SK-N-SH (cell line): ENCODE measurements at regions not wholly inside any gene's neighbourhood (a gene's known extent, or its start where the extent isn't known, plus 50 kb on each side); places are given as distances from the start of the nearest gene placed in this dataset.

Experiments used
- CTCF ChIA-PET: fragments of 300-600, 350-600 bp; formaldehyde crosslinking; extraction: SDS; loops from one replicate; lab custom pipeline; 2021; lab: Yijun Ruan, JAX
- POLR2A ChIA-PET: fragments of 350-600 bp; sonication (Branson Sonifier 250); formaldehyde crosslinking; extraction: SDS; loops from one replicate; lab custom pipeline; 2020; ENCODE audit warnings: antibody characterized with exemption, inconsistent platforms; lab: Yijun Ruan, JAX
- DNase-seq: peaks from one replicate; pipeline ENCODE4 v3.0.0; 2012
- H2AFZ ChIP-seq: fragments of 200-600 bp; sonication (generic); 2 replicates; pipeline ENCODE4 v1.8.1; 2016; ENCODE audit warnings: antibody characterized with exemption, mild to moderate bottlenecking, low read depth
- H3F3A ChIP-seq: fragments of 200-600 bp; sonication (generic); replicated peaks from 2 replicates; pipeline ENCODE3; 2016; ENCODE audit warnings: antibody characterized with exemption, mild to moderate bottlenecking; ENCODE audit not compliant: insufficient read depth
- H3K27ac ChIP-seq, 2 experiments: fragments of 200-500 bp in 1 of 2; fragments of 200-600 bp in 1 of 2; sonication (Bioruptor generic) in 1 of 2; sonication (generic), shearing (Covaris generic) in 1 of 2; 2 replicates each; pipeline versions ENCODE4 v1.5.1 to v1.6.1; 2014 to 2016; ENCODE audit warnings: low read depth in 2 of 2, inconsistent platforms in 1 of 2, low read length in 1 of 2, mild to moderate bottlenecking in 1 of 2, mixed read lengths in 1 of 2
- H3K27me3 ChIP-seq: fragments of 200-600 bp; sonication (generic), shearing (Covaris generic); 2 replicates; pipeline ENCODE4 v1.6.1; 2016; ENCODE audit warnings: mixed run types; ENCODE audit not compliant: insufficient read depth
- H3K36me3 ChIP-seq, 2 experiments: fragments of 200-500 bp in 1 of 2; fragments of 200-600 bp in 1 of 2; sonication (Bioruptor generic) in 1 of 2; sonication (generic) in 1 of 2; replicated peaks in 1 of 2; 2 replicates each; pipeline versions ENCODE3 to v1.5.1; 2014 to 2016; ENCODE audit warnings: low read length in 1 of 2, mild to moderate bottlenecking in 1 of 2; ENCODE audit not compliant: insufficient read depth in 2 of 2, control insufficient read depth in 1 of 2
- H3K4me1 ChIP-seq, 2 experiments: fragments of 200-500 bp in 1 of 2; fragments of 200-600 bp in 1 of 2; sonication (Bioruptor generic) in 1 of 2; sonication (generic), shearing (Covaris generic) in 1 of 2; 2 replicates each; pipeline versions ENCODE4 v1.5.1 to v1.6.1; 2014 to 2016; ENCODE audit warnings: low read depth in 1 of 2, low read length in 1 of 2, mixed run types in 1 of 2; ENCODE audit not compliant: insufficient read depth in 2 of 2, control insufficient read depth in 1 of 2
- H3K4me2 ChIP-seq: fragments of 200-600 bp; sonication (generic), shearing (Covaris generic); 2 replicates; pipeline ENCODE4 v1.6.1; 2017; ENCODE audit warnings: mixed run types
- H3K4me3 ChIP-seq, 2 experiments: fragments of 200-500 bp in 1 of 2; fragments of 200-600 bp in 1 of 2; sonication (Bioruptor generic) in 1 of 2; sonication (generic), shearing (Covaris generic) in 1 of 2; 2 replicates each; pipeline versions ENCODE4 v1.5.1 to v1.8.1; 2014 to 2016; ENCODE audit warnings: low read depth in 2 of 2, inconsistent platforms in 1 of 2, low read length in 1 of 2, mild to moderate bottlenecking in 1 of 2, mixed read lengths in 1 of 2, moderate library complexity in 1 of 2
- H3K79me2 ChIP-seq: fragments of 200-600 bp; sonication (generic); 2 replicates; pipeline ENCODE4 v1.8.1; 2017; ENCODE audit warnings: mild to moderate bottlenecking; ENCODE audit not compliant: insufficient read depth
- H3K9ac ChIP-seq: fragments of 200-600 bp; sonication (generic); 2 replicates; pipeline ENCODE4 v1.6.1; 2017; ENCODE audit warnings: mixed run types
- H3K9me2 ChIP-seq: fragments of 200-600 bp; sonication (generic); 2 replicates; pipeline ENCODE4 v1.6.1; 2017; ENCODE audit warnings: mixed run types
- H3K9me3 ChIP-seq: fragments of 200-600 bp; sonication (generic); 2 replicates; pipeline ENCODE4 v1.6.1; 2017; ENCODE audit warnings: mixed run types, mild to moderate bottlenecking, moderate library complexity
- H4K20me1 ChIP-seq: fragments of 200-600 bp; sonication (generic); 2 replicates; pipeline ENCODE4 v1.6.1; 2017; ENCODE audit warnings: mild to moderate bottlenecking, mixed run types; ENCODE audit not compliant: insufficient read depth
- EZH2phosphoT487 ChIP-seq: fragments of 200-600 bp; sonication (generic); IDR thresholded peaks from 2 replicates; pipeline ENCODE4 v1.6.1; 2017; ENCODE audit warnings: low read depth, mixed run types, mild to moderate bottlenecking, antibody characterized with exemption, moderate library complexity, borderline replicate concordance
- FOSL2 ChIP-seq: IDR thresholded peaks from 2 replicates; pipeline ENCODE4 v1.4.0; 2012; ENCODE audit warnings: low read depth, mild to moderate bottlenecking, moderate library complexity, borderline replicate concordance
- JUND ChIP-seq: IDR thresholded peaks from 2 replicates; pipeline ENCODE4 v1.4.0; 2012
- MXI1 ChIP-seq: IDR thresholded peaks from 2 replicates; pipeline ENCODE4 v1.6.1; 2012; ENCODE audit warnings: mild to moderate bottlenecking, low read depth, low read length, improper control_type of control experiment
- POLR2AphosphoS5 ChIP-seq: IDR thresholded peaks from 2 replicates; pipeline ENCODE4 v1.6.1; 2012; ENCODE audit warnings: low read depth, low read length
- RCOR1 ChIP-seq: fragments of 150-350 bp; IDR thresholded peaks from 2 replicates; pipeline ENCODE4 v1.6.1; 2017; ENCODE audit warnings: antibody characterized with exemption, low read length
- RFX5 ChIP-seq: IDR thresholded peaks from 2 replicates; pipeline ENCODE4 v1.6.1; 2012; ENCODE audit warnings: mild to moderate bottlenecking, improper control_type of control experiment, low read length
- SIN3A ChIP-seq: IDR thresholded peaks from 2 replicates; pipeline ENCODE4 v1.6.1; 2012; ENCODE audit warnings: low read depth, mild to moderate bottlenecking, low read length, moderate library complexity, borderline replicate concordance
- SMC3 ChIP-seq: IDR thresholded peaks from 2 replicates; pipeline ENCODE4 v1.6.1; 2012; ENCODE audit warnings: low read depth, low read length, improper control_type of control experiment
- TEAD4 ChIP-seq: IDR thresholded peaks from 2 replicates; pipeline ENCODE4 v1.4.0; 2012; ENCODE audit warnings: mild to moderate bottlenecking, borderline replicate concordance; ENCODE audit not compliant: insufficient read depth
- USF1 ChIP-seq: IDR thresholded peaks from 2 replicates; pipeline ENCODE4 v1.4.0; 2012; ENCODE audit warnings: low read depth, borderline replicate concordance
- WGBS: methylation state at CpG from one replicate; pipeline ENCODE4 v1.1.6; 2017; ENCODE audit warnings: low lambda C conversion rate; 5-methylcytosine and 5-hydroxymethylcytosine counted together
- TF ChIP-seq, protein P1 (sequence below): IDR thresholded peaks from 2 replicates; pipeline ENCODE4; 2012
- TF ChIP-seq, protein P2 (sequence below): fragments of 200-600 bp; sonication (generic); IDR thresholded peaks from 2 replicates; pipeline ENCODE4 v1.6.1; 2017; ENCODE audit warnings: antibody characterized with exemption, mild to moderate bottlenecking, moderate library complexity
- TF ChIP-seq, protein P3 (sequence below): IDR thresholded peaks from 2 replicates; pipeline ENCODE4 v1.4.0; 2012; ENCODE audit warnings: low read depth

DNA sequence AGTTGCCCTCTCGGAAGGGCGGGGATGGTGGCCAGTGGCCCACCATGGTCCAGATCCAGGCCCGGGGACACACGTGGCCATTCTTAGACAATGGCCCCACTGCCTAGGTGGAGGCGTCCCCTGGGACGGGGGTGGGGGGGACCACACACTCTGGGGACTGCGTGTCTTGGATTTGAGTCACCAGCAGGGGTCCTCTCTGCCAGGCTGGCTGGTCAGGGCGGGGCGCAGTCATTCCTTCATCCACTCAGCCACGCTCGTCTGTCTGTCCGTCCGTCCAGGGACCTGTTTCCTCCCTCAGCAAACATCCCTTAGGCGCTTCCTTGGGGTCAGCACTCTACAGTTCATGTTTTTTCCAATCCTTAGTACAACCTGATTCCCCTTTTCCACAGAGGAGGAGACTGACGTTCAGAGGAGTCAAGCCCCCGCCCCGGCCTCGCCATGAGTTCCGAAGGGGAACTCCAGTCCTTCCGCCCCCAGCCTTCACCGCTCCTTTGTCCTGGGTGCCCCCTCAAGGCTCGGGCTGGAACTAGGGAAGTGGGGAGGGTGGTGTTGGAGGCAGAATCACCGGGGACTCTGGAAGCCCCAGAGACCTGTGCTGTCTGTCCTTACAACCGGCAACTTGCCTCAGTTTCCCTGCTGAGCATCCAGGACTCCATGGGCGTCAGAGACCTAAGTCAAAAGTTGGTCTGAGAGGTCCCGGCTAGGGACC, 276.6 kb upstream of the MVB12B start (continued):
- TF ChIP-seq POLR2AphosphoS5: no peak
- TF ChIP-seq JUND: no peak
- TF ChIP-seq, protein P1, sequence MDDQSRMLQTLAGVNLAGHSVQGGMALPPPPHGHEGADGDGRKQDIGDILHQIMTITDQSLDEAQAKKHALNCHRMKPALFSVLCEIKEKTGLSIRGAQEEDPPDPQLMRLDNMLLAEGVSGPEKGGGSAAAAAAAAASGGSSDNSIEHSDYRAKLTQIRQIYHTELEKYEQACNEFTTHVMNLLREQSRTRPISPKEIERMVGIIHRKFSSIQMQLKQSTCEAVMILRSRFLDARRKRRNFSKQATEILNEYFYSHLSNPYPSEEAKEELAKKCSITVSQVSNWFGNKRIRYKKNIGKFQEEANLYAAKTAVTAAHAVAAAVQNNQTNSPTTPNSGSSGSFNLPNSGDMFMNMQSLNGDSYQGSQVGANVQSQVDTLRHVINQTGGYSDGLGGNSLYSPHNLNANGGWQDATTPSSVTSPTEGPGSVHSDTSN: no peak
- TF ChIP-seq, all 33 proteins: peak for 0

GRCh38 chr9:126050605-126050990, 276.0 kb upstream of the MVB12B start:
- Histone ChIP-seq H4K20me1 (no peaks in the 10 kb centered on the region), H3K4me2 (no peak overlapping the region), H3K4me1 (peaks cover 0 to 3% of the 10 kb centered on the region in 2 experiments; a peak in 1 of 4 replicates), H3K4me3 (no peak overlapping the region), H3K9me2 (no peaks in the 10 kb centered on the region), H3K79me2 (no peaks in the 10 kb centered on the region), H3K36me3 (no peaks in the 10 kb centered on the region), H3K9ac (no peak overlapping the region), H3K27ac (no peak overlapping the region), H3K27me3 (peaks cover 18% of the 10 kb centered on the region; the same call in 1 of the 2 replicates), H3K9me3 (no peaks in the 10 kb centered on the region), H2AFZ (no peak overlapping the region), H3F3A (no peaks in the 10 kb centered on the region)
- ChIA-PET POLR2A (no interaction called here), CTCF (interaction anchor here (1.1 kb wide), 1 partner anchor 643 kb away, joined by 3 read pairs; no protein-coding TSS in a partner anchor)
- TF ChIP-seq EZH2phosphoT487 (no peak), FOSL2 (no peak), MXI1 (no peak), USF1 (no peak), SIN3A (no peak), RFX5 (no peak), SMC3 (no peak), RCOR1 (no peak), TEAD4 (no peak)
- TF ChIP-seq, protein P2, sequence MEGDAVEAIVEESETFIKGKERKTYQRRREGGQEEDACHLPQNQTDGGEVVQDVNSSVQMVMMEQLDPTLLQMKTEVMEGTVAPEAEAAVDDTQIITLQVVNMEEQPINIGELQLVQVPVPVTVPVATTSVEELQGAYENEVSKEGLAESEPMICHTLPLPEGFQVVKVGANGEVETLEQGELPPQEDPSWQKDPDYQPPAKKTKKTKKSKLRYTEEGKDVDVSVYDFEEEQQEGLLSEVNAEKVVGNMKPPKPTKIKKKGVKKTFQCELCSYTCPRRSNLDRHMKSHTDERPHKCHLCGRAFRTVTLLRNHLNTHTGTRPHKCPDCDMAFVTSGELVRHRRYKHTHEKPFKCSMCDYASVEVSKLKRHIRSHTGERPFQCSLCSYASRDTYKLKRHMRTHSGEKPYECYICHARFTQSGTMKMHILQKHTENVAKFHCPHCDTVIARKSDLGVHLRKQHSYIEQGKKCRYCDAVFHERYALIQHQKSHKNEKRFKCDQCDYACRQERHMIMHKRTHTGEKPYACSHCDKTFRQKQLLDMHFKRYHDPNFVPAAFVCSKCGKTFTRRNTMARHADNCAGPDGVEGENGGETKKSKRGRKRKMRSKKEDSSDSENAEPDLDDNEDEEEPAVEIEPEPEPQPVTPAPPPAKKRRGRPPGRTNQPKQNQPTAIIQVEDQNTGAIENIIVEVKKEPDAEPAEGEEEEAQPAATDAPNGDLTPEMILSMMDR: no peak
- TF ChIP-seq, protein P3, sequence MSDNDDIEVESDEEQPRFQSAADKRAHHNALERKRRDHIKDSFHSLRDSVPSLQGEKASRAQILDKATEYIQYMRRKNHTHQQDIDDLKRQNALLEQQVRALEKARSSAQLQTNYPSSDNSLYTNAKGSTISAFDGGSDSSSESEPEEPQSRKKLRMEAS: no peak
- WGBS: 53% methylated on average over 8 of the region's 9 CpGs
- no peak for DNase-seq
